Natural killer cell (primary cell): ENCODE measurements at regions not wholly inside any gene's neighbourhood (a gene's known extent, or its start where the extent isn't known, plus 50 kb on each side); places are given as distances from the start of the nearest gene placed in this dataset.

Experiments
- ATAC-seq, 3 donors: fragments of 150-1000 bp in 2 of 3; fragments of 200-7000 bp in 1 of 3; cut with Tn5 transposase; 1 replicate in 1 of 3; 2 replicates in 2 of 3; pipeline ENCODE4 v1.10.0; 2021; ENCODE audit warnings: mild to moderate bottlenecking in 2 of 3, moderate library complexity in 2 of 3
- DNase-seq, 2 donors: peaks; one replicate each; pipeline versions ENCODE4 v3.0.0 to v3.0.0-alpha.2; 2013 to 2021; ENCODE audit warnings: mixed read lengths in 1 of 2
- H3K27ac ChIP-seq: one replicate; pipeline ENCODE4 v1.5.1; 2013; ENCODE audit warnings: mild to moderate bottlenecking, low read length
- H3K27me3 ChIP-seq: one replicate; pipeline ENCODE4 v1.6.1; 2013; ENCODE audit warnings: low read length; ENCODE audit not compliant: control insufficient read depth, insufficient read depth
- H3K36me3 ChIP-seq: one replicate; pipeline ENCODE4 v1.6.1; 2013; ENCODE audit warnings: low read length; ENCODE audit not compliant: control insufficient read depth, insufficient read depth
- H3K4me1 ChIP-seq: one replicate; pipeline ENCODE4 v1.6.1; 2013; ENCODE audit warnings: low read length; ENCODE audit not compliant: control insufficient read depth, insufficient read depth
- H3K4me3 ChIP-seq: one replicate; pipeline ENCODE4 v1.5.1; 2013; ENCODE audit warnings: low read length
- H3K9me3 ChIP-seq: one replicate; pipeline ENCODE4 v1.6.1; 2013; ENCODE audit warnings: low read length; ENCODE audit not compliant: control insufficient read depth, insufficient read depth
- H3K27ac Mint-ChIP-seq, 2 donors: one replicate each; pipeline ENCODE4 v1.8.0; 2022; ENCODE audit warnings: mild to moderate bottlenecking in 2 of 2, mixed read lengths in 2 of 2, moderate library complexity in 1 of 2
- H3K27me3 Mint-ChIP-seq, 2 donors: one replicate each; pipeline ENCODE4 v1.8.0; 2022; ENCODE audit warnings: low read depth in 2 of 2, mixed read lengths in 2 of 2
- H3K36me3 Mint-ChIP-seq: one replicate; pipeline ENCODE4 v1.8.0; 2022; ENCODE audit warnings: mixed read lengths
- H3K4me1 Mint-ChIP-seq, 2 donors: one replicate each; pipeline ENCODE4 v1.8.0; 2022; ENCODE audit warnings: mixed read lengths in 2 of 2
- H3K4me3 Mint-ChIP-seq: one replicate; pipeline ENCODE4 v1.8.0; 2022; ENCODE audit warnings: mild to moderate bottlenecking, moderate library complexity, mixed read lengths
- H3K9me3 Mint-ChIP-seq, 2 donors: one replicate each; pipeline ENCODE4 v1.8.0; 2022; ENCODE audit warnings: mixed read lengths in 2 of 2
- WGBS: methylation state at CpG from one replicate; pipeline ENCODE4 v1.1.7; 2013; ENCODE audit warnings: missing lambda C conversion rate; ENCODE audit not compliant: insufficient coverage; 5-methylcytosine and 5-hydroxymethylcytosine counted together
- intact Hi-C: fragments of 100-400 bp; cut with micrococcal nuclease; formaldehyde crosslinking; loops from one replicate; pipeline ENCODE4 v1.14.2; 2022
- TF ChIP-seq, protein P1 (sequence below): fragments of 200-600 bp; IDR thresholded peaks from one replicate; pipeline ENCODE4 v1.8.0; 2022; ENCODE audit warnings: antibody characterized with exemption

DNA sequence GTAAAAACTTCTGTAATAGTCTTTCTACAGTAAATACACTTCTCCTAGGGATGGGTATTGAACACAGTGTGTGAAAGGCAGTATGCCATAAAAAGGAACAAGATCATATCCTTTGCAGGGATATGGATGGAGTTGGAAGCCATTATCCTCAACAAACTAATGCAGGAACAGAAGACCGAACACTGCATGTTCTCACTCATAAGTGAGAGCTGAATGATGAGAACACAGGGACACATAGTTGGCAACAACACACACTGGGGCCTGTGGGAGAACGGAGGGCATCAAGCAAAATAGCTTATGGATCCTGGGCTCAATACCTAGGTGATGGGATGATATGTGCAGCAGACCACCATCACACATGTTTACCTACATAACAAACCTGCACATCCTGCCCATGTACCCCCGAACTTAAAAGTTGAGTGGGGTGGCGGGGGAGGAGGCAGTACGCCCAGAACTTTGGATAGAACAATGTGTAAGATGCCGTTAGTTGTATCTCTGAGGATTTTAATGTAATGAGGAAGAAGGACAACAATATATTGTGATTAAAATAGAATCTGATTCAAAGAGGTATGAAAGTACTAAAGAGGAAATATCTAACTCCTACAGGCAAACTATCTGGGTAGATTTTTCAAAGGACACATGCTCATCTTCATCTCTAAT is 183.2 kb downstream of the NDFIP2 start:
- 81% methylated on average over 5 of the region's 6 CpGs for WGBS

DNA sequence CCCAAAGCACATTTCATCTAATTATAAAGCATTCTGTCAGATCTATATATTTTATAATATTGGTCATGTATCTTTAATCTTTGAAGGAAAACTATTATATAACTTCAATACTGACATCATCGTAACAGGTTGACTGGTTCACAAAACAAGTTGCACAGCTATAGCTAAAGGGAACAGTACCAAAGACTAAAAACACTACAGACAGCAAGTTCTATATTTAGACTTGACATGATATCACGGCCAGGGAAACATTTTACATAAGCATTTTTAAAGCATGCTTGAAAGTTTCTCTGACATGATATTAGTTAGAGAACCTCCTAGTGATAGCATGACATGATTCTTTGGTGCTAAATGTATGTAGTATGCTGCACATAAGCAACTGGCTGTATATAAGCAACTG is 182.5 kb downstream of the NDFIP2 start:
- H3K9me3 Mint-ChIP-seq = no peaks in the 10 kb centered on the region
- peaks cover 5 to 9% of the 10 kb centered on the region in 2 donors for H3K27me3 Mint-ChIP-seq
- H3K9me3 ChIP-seq = no peaks in the 10 kb centered on the region
- TF ChIP-seq, protein P1, sequence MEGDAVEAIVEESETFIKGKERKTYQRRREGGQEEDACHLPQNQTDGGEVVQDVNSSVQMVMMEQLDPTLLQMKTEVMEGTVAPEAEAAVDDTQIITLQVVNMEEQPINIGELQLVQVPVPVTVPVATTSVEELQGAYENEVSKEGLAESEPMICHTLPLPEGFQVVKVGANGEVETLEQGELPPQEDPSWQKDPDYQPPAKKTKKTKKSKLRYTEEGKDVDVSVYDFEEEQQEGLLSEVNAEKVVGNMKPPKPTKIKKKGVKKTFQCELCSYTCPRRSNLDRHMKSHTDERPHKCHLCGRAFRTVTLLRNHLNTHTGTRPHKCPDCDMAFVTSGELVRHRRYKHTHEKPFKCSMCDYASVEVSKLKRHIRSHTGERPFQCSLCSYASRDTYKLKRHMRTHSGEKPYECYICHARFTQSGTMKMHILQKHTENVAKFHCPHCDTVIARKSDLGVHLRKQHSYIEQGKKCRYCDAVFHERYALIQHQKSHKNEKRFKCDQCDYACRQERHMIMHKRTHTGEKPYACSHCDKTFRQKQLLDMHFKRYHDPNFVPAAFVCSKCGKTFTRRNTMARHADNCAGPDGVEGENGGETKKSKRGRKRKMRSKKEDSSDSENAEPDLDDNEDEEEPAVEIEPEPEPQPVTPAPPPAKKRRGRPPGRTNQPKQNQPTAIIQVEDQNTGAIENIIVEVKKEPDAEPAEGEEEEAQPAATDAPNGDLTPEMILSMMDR = no peak
- no peak overlapping the region for H3K4me3 Mint-ChIP-seq
- DNase-seq (no peak), ATAC-seq (no peak)
- H3K36me3 Mint-ChIP-seq = no peaks in the 10 kb centered on the region
- H3K27ac ChIP-seq = no peak overlapping the region
- no peaks in the 10 kb centered on the region for H3K27me3 ChIP-seq
- intact Hi-C loops = no loop called here
- 72% methylated on average over 2 of the region's 2 CpGs for WGBS
- H3K36me3 ChIP-seq = no peaks in the 10 kb centered on the region
- no peaks in the 10 kb centered on the region for H3K4me1 ChIP-seq
- no peaks in the 10 kb centered on the region for H3K4me1 Mint-ChIP-seq
- H3K27ac Mint-ChIP-seq = no peak overlapping the region
- H3K4me3 ChIP-seq = no peak overlapping the region

More for the DNA sequence above, 183.2 kb downstream of the NDFIP2 start:
- no peaks in the 10 kb centered on the region for H3K27me3 ChIP-seq
- ATAC-seq (no peak), DNase-seq (no peak)
- no peaks in the 10 kb centered on the region for H3K4me1 Mint-ChIP-seq
- TF ChIP-seq, protein P1 = no peak
- no peak overlapping the region for H3K4me3 Mint-ChIP-seq
- H3K9me3 ChIP-seq = no peaks in the 10 kb centered on the region
- peaks cover 0 to 3% of the 10 kb centered on the region in 2 donors for H3K27me3 Mint-ChIP-seq
- no peaks in the 10 kb centered on the region for H3K4me1 ChIP-seq
- no peak overlapping the region for H3K4me3 ChIP-seq
- intact Hi-C loops = no loop called here
- no peaks in the 10 kb centered on the region for H3K36me3 ChIP-seq
- H3K36me3 Mint-ChIP-seq = no peaks in the 10 kb centered on the region
- H3K27ac ChIP-seq = no peak overlapping the region
- no peak overlapping the region for H3K27ac Mint-ChIP-seq
- H3K9me3 Mint-ChIP-seq = no peaks in the 10 kb centered on the region

DNA sequence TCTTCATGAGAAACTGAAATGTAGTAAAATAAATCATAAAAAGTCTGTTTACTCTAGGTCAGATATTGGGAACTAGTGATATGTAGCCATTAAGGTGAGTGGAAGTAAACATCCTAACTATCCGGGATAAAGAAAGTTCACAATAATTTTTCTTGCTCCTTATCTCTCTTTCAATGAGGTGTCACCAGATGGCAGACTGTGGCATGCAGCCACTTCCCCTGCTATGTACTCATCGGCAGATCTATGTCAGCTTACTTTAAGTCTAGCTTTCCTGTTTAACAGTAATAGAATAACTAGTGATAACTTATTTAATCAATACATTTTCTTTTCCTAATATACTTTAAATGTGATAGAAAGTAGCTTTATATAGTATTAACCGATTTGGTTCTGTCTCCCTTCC is 181.9 kb downstream of the NDFIP2 start:
- Histone ChIP-seq H3K36me3 (no peaks in the 10 kb centered on the region), H3K27ac (no peak overlapping the region), H3K4me1 (no peaks in the 10 kb centered on the region), H3K4me3 (no peak overlapping the region), H3K9me3 (no peaks in the 10 kb centered on the region), H3K27me3 (no peaks in the 10 kb centered on the region)
- no peak overlapping the region for H3K4me3 Mint-ChIP-seq
- H3K4me1 Mint-ChIP-seq = no peaks in the 10 kb centered on the region
- peaks cover 9 to 10% of the 10 kb centered on the region in 2 donors for H3K27me3 Mint-ChIP-seq
- no peaks in the 10 kb centered on the region for H3K36me3 Mint-ChIP-seq
- TF ChIP-seq, protein P1 = no peak
- ATAC-seq (no peak), DNase-seq (no peak)
- no peak overlapping the region for H3K27ac Mint-ChIP-seq
- intact Hi-C loops = no loop called here
- no peaks in the 10 kb centered on the region for H3K9me3 Mint-ChIP-seq
- WGBS = 0% methylated on average over 1 of the region's 3 CpGs

DNA sequence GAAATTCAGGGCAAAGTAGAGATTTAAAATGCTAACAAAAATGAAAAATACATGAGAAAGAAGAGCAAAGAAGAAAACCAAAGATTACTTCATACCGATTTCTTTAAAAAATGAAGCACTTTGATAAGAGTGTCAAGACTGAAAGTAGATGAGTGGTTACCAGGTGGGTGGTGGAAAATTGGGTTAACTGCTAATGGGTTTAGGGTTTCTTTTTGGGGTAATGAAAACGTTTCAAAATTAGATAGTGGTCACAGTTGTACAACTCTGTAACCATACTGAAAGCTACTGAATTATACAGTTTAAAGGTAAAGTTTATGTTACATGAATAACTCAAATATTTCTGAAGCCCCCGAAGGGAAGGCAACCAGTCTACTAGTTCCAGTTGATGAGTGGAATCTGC is 179.4 kb downstream of the NDFIP2 start:
- Mint-ChIP-seq H3K27ac (no peak overlapping the region), H3K36me3 (no peaks in the 10 kb centered on the region), H3K4me3 (no peak overlapping the region), H3K4me1 (no peaks in the 10 kb centered on the region), H3K9me3 (no peaks in the 10 kb centered on the region), H3K27me3 (peaks cover 9 to 26% of the 10 kb centered on the region in 2 donors)
- no peak for DNase-seq
- Histone ChIP-seq H3K27ac (no peak overlapping the region), H3K4me3 (no peak overlapping the region), H3K4me1 (no peaks in the 10 kb centered on the region), H3K27me3 (no peaks in the 10 kb centered on the region), H3K9me3 (no peaks in the 10 kb centered on the region), H3K36me3 (no peaks in the 10 kb centered on the region)
- 65% methylated on average over 3 of the region's 3 CpGs for WGBS
- intact Hi-C loops = no loop called here
- no peak for ATAC-seq
- TF ChIP-seq, protein P1 = no peak
